ENCODE measurements at regions not wholly inside any gene's neighbourhood (a gene's known extent, or its start where the extent isn't known, plus 50 kb on each side); places are given as distances from the start of the nearest gene placed in this dataset.

DNA sequence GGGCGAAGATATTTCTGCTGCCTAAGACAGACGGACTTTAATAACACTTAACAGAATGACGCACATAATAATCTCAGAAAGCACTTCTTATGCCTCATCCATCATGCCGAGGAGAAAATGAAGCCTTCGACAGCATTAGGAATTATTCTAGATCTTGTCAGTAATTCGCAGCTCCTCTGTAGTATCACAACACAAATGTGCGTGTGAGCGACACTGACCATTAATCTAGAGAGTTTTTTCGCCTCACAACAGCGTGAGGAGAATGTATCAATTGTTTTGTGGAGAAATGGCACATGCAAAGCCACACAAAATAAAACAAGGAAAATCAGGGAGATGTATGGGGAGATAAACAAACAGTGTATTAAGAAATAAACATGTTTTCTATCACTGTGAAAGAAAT lies 410.2 kb upstream of the PSMD7 start:
- TF ChIP-seq, protein P1, sequence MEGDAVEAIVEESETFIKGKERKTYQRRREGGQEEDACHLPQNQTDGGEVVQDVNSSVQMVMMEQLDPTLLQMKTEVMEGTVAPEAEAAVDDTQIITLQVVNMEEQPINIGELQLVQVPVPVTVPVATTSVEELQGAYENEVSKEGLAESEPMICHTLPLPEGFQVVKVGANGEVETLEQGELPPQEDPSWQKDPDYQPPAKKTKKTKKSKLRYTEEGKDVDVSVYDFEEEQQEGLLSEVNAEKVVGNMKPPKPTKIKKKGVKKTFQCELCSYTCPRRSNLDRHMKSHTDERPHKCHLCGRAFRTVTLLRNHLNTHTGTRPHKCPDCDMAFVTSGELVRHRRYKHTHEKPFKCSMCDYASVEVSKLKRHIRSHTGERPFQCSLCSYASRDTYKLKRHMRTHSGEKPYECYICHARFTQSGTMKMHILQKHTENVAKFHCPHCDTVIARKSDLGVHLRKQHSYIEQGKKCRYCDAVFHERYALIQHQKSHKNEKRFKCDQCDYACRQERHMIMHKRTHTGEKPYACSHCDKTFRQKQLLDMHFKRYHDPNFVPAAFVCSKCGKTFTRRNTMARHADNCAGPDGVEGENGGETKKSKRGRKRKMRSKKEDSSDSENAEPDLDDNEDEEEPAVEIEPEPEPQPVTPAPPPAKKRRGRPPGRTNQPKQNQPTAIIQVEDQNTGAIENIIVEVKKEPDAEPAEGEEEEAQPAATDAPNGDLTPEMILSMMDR (IDR thresholded peaks at IDR 0.05; ENCODE audit: poor library complexity): no peak
- TF ChIP-seq EZH2phosphoT487 (IDR thresholded peaks at IDR 0.05; ENCODE audit: low read depth, severe bottlenecking, unreplicated experiment): no peak
- TF ChIP-seq EZH2 (IDR thresholded peaks at IDR 0.05; ENCODE audit: borderline replicate concordance): no peak
